ENCODE measurements at regions not wholly inside any gene's neighbourhood (a gene's known extent, or its start where the extent isn't known, plus 50 kb on each side); places are given as distances from the start of the nearest gene placed in this dataset.

GRCh38 chr12:89859508-89860220, 151.0 kb upstream of the ATP2B1 start:
- no peak overlapping the region for H3K27ac ChIP-seq (ENCODE audit: control insufficient read depth, insufficient read depth)
- H3K4me3 ChIP-seq = no peak overlapping the region
- POLR2A ChIA-PET = interaction anchor here (0.8 to 1.3 kb wide), 2 partner anchors 100 to 150 kb away, joined by 3 read pairs; no protein-coding TSS in a partner anchor

More at GRCh38 chr12:89859508-89860220, 151.0 kb upstream of the ATP2B1 start:
- intact Hi-C loops (cut with micrococcal nuclease; ENCODE audit: unreplicated experiment) = loop anchor here (2.0 to 5.0 kb wide), 3 partner anchors 68 to 317 kb away; no protein-coding TSS in a partner anchor
- Histone ChIP-seq H3K27me3 (replicated peaks in 1 of 2; ENCODE audit: control insufficient read depth in 2 of 2, insufficient read depth in 2 of 2, low read length in 1 of 2) (no peaks in the 10 kb centered on the region), H3K36me3 (ENCODE audit: control insufficient read depth in 2 of 2, insufficient read depth in 2 of 2, low read length in 1 of 2) (no peaks in the 10 kb centered on the region), H3K79me2 (ENCODE audit: control insufficient read depth, insufficient read depth, low read length) (no peaks in the 10 kb centered on the region), H3K4me1 (ENCODE audit: control insufficient read depth, insufficient read depth, low read length) (peaks cover 57% of the 10 kb centered on the region), H2AFZ (ENCODE audit: control insufficient read depth, low read depth, low read length) (no peak overlapping the region), H3K4me2 (ENCODE audit: control insufficient read depth, insufficient read depth) (0 out of 2 replicates have a peak overlapping the region, but pooled peaks have one; percentile 19), H3K9ac (ENCODE audit: control insufficient read depth, insufficient read depth, low read length) (no peak overlapping the region), H3K9me3 (replicated peaks; ENCODE audit: control insufficient read depth, insufficient read depth, low read length) (no peaks in the 10 kb centered on the region; the same call in 2 of the 3 replicates), H4K20me1 (ENCODE audit: control insufficient read depth, insufficient read depth) (no peaks in the 10 kb centered on the region)
- ChIA-PET CTCF (interaction anchor here (0.6 to 1.9 kb wide), 9 partner anchors 17 to 316 kb away, joined by 3 to 9 read pairs (median 4); no protein-coding TSS in a partner anchor), SMC1A (ENCODE audit: uncharacterized antibody, unreplicated experiment) (interaction anchor here (0.6 to 3.8 kb wide), 26 partner anchors 9 to 318 kb away, joined by 3 to 26 read pairs (median 4); no protein-coding TSS in a partner anchor), RAD21 (ENCODE audit: unreplicated experiment) (interaction anchor here (0.7 to 2.3 kb wide), 13 partner anchors 16 to 316 kb away, joined by 3 to 13 read pairs (median 3); partner anchors contain the start of gene ATP2B1)
- WGBS (ENCODE audit: insufficient coverage, insufficient replicate concordance, low lambda C conversion rate, missing lambda C conversion rate) = 0% methylated on average over 1 of the region's 1 CpG
- in situ Hi-C loops (cut with MboI) = loop anchor here (5.0 kb wide), 1 partner anchor 97 kb away; no protein-coding TSS in a partner anchor
- no TSS peak for BruUV-seq (replicated peaks)
- ATAC-seq = no peak
- DNase-seq (ENCODE audit: low read depth, low spot score) = no peak
- TF ChIP-seq CTCF (IDR thresholded peaks at IDR 0.05 in 2 of 3, conservative IDR thresholded peaks at IDR 0.05 in 1 of 3; ENCODE audit: control insufficient read depth in 2 of 3, extremely low read depth in 1 of 3, insufficient read depth in 1 of 3, low read depth in 3 of 3, low read length in 3 of 3) = peak in 2 of 3 experiments; percentile 10 to 20; a peak in 2 of 6 replicates
- TF ChIP-seq RAD21 (IDR thresholded peaks at IDR 0.05; ENCODE audit: insufficient read depth, low read depth, low read length) = peak; percentile 53
- TF ChIP-seq SMC3 (IDR thresholded peaks at IDR 0.05; ENCODE audit: borderline replicate concordance, low read length) = no peak
- no peak for FAIRE-seq

Measured in GM12878 (cell line).